ENCODE measurements at regions not wholly inside any gene's neighbourhood (a gene's known extent, or its start where the extent isn't known, plus 50 kb on each side); places are given as distances from the start of the nearest gene placed in this dataset.
A peak's percentile ranks its signal among the peaks of the same experiment; 100 is the strongest.

GRCh38 chr9:16342246-16343020, 528.0 kb downstream of the BNC2 start:
- Histone ChIP-seq H3K27me3 (no peaks in the 10 kb centered on the region), H3K36me3 (no peaks in the 10 kb centered on the region), H3K4me3 (ENCODE audit: low read depth, low read length) (no peak overlapping the region), H3K9me3 (no peaks in the 10 kb centered on the region), H3K4me1 (peaks cover 3% of the 10 kb centered on the region; the same call in 1 of the 2 replicates)
- TF ChIP-seq CTCF (IDR thresholded peaks at IDR 0.05; ENCODE audit: low read depth, low read length) = no peak
- DNase-seq = no peak

- no peak for DNase-seq
- Histone ChIP-seq H3K4me1 (peaks cover 3% of the 10 kb centered on the region; the same call in 1 of the 2 replicates), H3K4me3 (ENCODE audit: low read depth, low read length) (no peak overlapping the region), H3K9me3 (no peaks in the 10 kb centered on the region), H3K36me3 (no peaks in the 10 kb centered on the region), H3K27me3 (no peaks in the 10 kb centered on the region)
- TF ChIP-seq CTCF (IDR thresholded peaks at IDR 0.05; ENCODE audit: low read depth, low read length) = no peak
Observed at GRCh38 chr9:16343249-16344237, 526.9 kb downstream of the BNC2 start.

GRCh38 chr9:16344343-16344742, 526.1 kb downstream of the BNC2 start:
- peak; percentile 50 for DNase-seq
- no peaks in the 10 kb centered on the region for H3K36me3 ChIP-seq

DNA sequence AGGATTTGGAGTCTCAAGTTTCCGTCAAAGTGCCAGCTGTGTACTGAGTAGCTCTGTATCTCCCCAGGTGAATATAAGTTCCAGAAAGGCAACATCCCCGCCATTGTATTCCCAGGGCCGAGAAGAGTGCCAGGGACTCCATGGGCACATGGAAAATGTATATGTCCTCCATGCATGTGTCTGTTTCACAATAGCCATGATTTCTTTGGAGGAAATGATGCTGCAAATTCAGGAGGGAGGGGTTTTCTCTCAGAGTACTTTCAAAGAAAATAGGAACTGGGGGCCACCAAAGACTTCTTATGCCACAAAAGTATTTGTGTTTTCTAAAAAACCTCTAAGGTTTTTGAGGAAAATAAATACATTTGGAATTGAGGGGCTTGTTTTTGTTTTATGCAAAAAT, 524.6 kb downstream of the BNC2 start:
- H3K36me3 ChIP-seq = no peaks in the 10 kb centered on the region
- TF ChIP-seq CTCF (IDR thresholded peaks at IDR 0.05; ENCODE audit: low read depth, low read length) = no peak
- H3K4me1 ChIP-seq = peaks cover 3% of the 10 kb centered on the region; the same call in 1 of the 2 replicates
- DNase-seq = no peak
- no peaks in the 10 kb centered on the region for H3K9me3 ChIP-seq
- H3K27me3 ChIP-seq = no peaks in the 10 kb centered on the region
- no peak overlapping the region for H3K4me3 ChIP-seq (ENCODE audit: low read depth, low read length)

More at GRCh38 chr9:16344343-16344742, 526.1 kb downstream of the BNC2 start:
- TF ChIP-seq CTCF (IDR thresholded peaks at IDR 0.05; ENCODE audit: low read depth, low read length) = no peak
- no peaks in the 10 kb centered on the region for H3K27me3 ChIP-seq
- H3K4me3 ChIP-seq (ENCODE audit: low read depth, low read length) = no peak overlapping the region
- no peaks in the 10 kb centered on the region for H3K9me3 ChIP-seq
- peaks cover 3% of the 10 kb centered on the region; the same call in 1 of the 2 replicates for H3K4me1 ChIP-seq

GRCh38 chr9:16347886-16348285, 522.6 kb downstream of the BNC2 start:
- Histone ChIP-seq H3K36me3 (no peaks in the 10 kb centered on the region), H3K27me3 (no peaks in the 10 kb centered on the region), H3K4me1 (peaks cover 3% of the 10 kb centered on the region; the same call in 1 of the 2 replicates), H3K9me3 (no peaks in the 10 kb centered on the region), H3K4me3 (ENCODE audit: low read depth, low read length) (no peak overlapping the region)
- no peak for DNase-seq
- TF ChIP-seq CTCF (IDR thresholded peaks at IDR 0.05; ENCODE audit: low read depth, low read length) = no peak

Measured in BE2C (cell line).